HG03103 (cell line): ENCODE measurements at regions not wholly inside any gene's neighbourhood (a gene's known extent, or its start where the extent isn't known, plus 50 kb on each side); places are given as distances from the start of the nearest gene placed in this dataset.

Experiments used
- ATAC-seq: cut with Tn5 transposase; IDR thresholded peaks from one replicate; pipeline ENCODE4 v1.9.1; 2021; ENCODE audit warnings: low read depth; ENCODE audit not compliant: unreplicated experiment

- no peak for ATAC-seq
Observed at GRCh38 chr2:208545403-208546042, 138.9 kb downstream of the PTH2R start.

- ATAC-seq: no peak
Observed at GRCh38 chr2:208546107-208546506, 139.5 kb downstream of the PTH2R start.

- no peak for ATAC-seq
Observed at GRCh38 chr2:208546860-208547650, 140.5 kb downstream of the PTH2R start.

- no peak for ATAC-seq
Observed at GRCh38 chr2:208548700-208549099, 142.1 kb downstream of the PTH2R start.

- no peak for ATAC-seq
Observed at GRCh38 chr2:208549546-208550158, 143.1 kb downstream of the PTH2R start.

GRCh38 chr2:208552943-208553342 is 146.4 kb downstream of the PTH2R start:
- no peak for ATAC-seq

- ATAC-seq: no peak
Observed at GRCh38 chr2:208556983-208557484, 150.4 kb downstream of the PTH2R start.

- no peak for ATAC-seq
Observed at GRCh38 chr2:208565690-208566416, 159.3 kb downstream of the PTH2R start.

- ATAC-seq: no peak
Observed at GRCh38 chr2:208568203-208568602, 161.6 kb downstream of the PTH2R start.

- ATAC-seq: no peak
Observed at GRCh38 chr2:208570066-208570465, 163.5 kb downstream of the PTH2R start.

- no peak for ATAC-seq
Observed at GRCh38 chr2:208570851-208571763, 164.5 kb downstream of the PTH2R start.

- ATAC-seq: no peak
Observed at GRCh38 chr2:208571764-208572131, 165.2 kb downstream of the PTH2R start.

GRCh38 chr2:208573569-208573968 is 167.0 kb downstream of the PTH2R start:
- ATAC-seq: no peak

- no peak for ATAC-seq
Observed at GRCh38 chr2:208579678-208580077, 173.1 kb downstream of the PTH2R start.

GRCh38 chr2:208584378-208584985 is 177.9 kb downstream of the PTH2R start:
- ATAC-seq: no peak

- no peak for ATAC-seq
Observed at GRCh38 chr2:208586516-208586915, 179.9 kb downstream of the PTH2R start.

- no peak for ATAC-seq
Observed at GRCh38 chr2:208594642-208595385, 188.2 kb downstream of the PTH2R start.

GRCh38 chr2:208595386-208596275 is 189.0 kb downstream of the PTH2R start:
- no peak for ATAC-seq
